HG02885 (cell line): ENCODE measurements at regions not wholly inside any gene's neighbourhood (a gene's known extent, or its start where the extent isn't known, plus 50 kb on each side); places are given as distances from the start of the nearest gene placed in this dataset.

Experiments used
- ATAC-seq: cut with Tn5 transposase; IDR thresholded peaks from one replicate; pipeline ENCODE4 v1.9.1; 2021; ENCODE audit warnings: mild to moderate bottlenecking; ENCODE audit not compliant: unreplicated experiment, poor library complexity

DNA sequence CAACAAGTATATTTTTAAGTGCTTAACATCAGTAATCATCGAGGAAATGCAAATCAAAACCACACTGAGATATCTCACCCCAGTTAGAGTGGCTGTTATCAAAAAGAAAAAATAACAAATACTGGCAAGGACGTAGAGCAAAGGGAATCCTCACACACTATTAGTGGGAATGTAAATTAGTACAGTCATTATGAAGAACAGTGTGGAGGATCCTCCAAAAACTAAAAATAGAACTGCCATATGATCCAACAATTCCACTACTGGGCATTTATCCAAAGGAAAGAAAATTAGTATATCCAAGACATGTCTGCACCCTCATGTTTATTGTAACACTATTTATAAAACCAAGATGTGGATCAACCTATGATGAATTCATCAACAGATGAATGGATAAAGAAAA is 149.0 kb upstream of the PWP1 start:
- no peak for ATAC-seq

DNA sequence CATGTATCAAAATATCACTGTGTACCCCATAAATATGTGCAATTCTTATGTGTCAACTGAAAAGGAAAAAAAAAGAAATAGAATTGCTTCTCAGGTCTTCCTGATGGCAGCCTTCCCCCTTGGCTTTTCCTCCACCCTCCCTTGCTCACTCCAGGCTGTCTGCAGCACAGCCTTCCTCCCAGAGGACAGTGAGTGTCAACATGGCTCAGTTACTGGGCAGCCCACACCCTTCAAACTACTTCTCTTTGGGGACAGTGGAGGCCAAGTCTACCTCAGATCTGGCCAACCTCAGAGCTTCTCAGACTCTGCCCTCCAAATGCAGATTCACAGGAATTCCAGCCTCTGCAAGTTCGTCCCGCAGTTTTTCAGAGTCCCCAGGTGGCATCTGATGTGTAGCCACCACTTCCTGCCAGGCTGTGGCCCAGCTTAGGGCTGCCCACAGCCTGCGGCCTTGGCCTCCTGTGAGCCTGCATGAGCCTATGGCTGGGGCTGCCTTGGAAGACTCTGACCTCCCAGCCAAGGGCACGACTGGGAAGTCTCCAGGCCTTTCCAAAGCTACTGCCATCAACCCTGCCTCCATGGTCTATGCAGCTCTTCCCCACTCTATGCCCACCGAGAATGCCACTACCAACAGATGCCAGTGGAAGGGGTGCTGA is 148.0 kb upstream of the PWP1 start:
- ATAC-seq, result no peak

DNA sequence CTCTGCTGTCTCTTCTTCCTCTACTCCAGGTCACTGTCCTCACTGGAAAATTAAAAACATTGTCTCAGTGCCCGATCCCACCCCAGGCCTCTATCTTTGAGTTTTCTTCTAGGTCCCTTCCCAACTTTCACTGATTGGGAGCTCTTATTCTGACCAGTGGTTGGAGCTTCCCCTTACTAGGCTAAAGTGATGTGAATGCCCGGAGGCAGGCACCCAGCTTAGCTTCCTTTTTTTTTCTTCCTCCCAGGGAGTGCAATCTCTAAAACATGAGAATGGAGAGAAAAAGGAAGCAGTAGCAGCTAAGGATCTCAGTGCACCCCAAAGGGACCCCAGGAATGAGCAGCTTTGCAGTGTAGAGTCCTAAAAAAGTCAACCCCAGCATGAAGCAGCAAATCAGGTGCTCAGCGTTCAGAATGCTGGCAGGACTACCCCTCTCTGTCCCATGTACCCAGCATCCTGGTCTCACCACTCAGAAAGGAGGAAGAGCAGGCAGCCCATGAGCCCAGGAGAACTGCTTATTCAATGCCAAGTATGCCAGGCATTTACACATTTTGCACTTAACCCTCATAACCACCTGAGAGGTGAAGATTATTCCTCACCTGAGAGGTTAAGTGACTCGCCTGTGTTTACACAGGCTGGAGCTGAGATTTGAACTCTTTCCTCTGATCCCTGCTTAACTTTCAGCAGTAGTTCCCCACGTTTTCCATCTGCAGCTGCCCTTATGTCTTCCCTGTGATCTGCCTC is 146.2 kb upstream of the PWP1 start:
- no peak for ATAC-seq

DNA sequence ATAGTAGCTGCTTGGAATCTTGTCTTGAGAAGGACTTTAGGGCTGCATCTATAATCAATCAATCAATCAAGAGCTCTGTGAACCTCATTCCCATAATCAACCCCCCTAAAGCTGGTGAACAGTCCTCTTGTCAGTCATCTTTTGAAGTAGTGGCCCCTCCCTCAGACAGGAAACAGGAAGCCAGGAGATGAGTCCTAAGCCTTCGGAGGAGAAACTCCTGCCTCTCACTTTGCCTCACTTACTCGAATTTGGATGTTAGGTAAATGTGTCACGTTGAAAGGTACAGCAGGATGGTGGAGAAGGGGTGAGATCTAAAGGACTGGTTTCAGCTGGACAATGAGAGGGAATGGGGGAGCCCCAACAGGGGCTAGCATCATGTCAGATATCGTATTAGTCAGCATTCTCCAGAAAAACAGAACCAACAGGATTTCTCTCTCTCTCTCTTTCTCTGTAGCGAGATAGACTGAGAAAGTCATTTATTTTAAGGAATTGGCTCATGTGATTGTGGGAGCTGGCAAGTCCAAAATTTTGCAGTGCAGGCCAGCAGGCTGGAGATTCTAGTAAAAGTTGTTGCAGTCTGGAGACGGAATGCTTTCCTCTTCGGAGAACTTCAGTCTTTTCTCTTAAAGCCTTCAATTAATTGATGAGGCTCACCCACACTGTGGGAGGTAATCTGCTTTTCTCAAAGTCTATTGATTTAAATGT is 144.4 kb upstream of the PWP1 start:
- ATAC-seq, result no peak

DNA sequence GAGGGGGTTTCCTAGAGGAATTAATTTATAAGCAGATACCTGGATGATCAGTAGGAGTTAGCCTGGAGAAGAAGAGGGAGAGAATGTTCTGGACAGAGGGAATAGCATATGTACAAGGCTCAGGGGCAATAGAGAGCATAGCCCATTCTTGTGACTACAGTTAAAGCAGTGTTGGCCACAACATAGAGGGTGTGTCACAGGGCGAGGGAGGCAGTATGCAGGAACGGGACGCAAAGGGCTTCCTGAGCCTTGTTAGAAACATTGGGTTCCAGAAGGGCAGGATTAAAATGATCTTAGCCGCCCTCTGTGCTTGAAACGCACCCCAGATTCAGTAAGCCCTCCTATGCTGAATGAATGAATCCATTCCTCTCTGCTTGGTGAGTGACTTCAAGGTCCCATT is 142.2 kb upstream of the PWP1 start:
- no peak for ATAC-seq

DNA sequence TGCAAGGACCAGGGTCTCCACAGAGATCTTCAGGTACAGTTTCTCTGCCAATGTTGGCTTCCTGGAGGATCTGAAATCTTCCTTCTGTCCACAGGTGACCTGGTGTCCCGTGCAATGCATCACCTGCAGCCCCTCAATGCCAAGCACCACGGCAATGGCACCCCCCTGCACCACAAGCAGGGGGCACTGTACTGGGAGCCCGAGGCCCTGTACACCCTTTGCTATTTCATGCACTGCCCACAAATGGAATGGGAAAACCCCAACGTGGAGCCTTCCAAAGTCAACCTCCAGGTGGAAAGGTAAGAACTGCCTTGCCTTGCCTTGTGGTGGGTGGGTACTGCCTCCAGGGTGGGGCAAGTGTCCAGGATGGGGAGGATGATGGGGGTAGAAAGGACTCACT is 141.8 kb upstream of the PWP1 start:
- no peak for ATAC-seq

DNA sequence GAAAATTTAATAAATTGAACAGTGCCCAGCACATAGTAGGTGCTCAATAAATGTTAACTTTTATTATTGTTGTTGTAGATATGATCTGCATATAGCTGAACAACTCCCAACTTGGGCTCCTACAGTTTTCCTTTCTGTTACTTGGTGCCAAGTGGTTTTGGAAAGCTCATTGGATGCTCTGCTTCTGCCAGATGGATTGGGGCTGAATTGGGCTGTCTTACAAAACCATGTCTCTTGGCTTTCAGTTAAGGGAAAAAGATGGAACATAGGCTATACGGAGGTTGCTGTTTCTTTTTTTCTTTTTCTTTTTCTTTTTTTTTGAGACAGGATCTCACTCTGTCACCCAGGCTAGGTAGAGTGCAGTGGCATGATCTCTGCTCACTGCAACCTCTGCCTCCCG is 140.7 kb upstream of the PWP1 start:
- ATAC-seq, result no peak

DNA sequence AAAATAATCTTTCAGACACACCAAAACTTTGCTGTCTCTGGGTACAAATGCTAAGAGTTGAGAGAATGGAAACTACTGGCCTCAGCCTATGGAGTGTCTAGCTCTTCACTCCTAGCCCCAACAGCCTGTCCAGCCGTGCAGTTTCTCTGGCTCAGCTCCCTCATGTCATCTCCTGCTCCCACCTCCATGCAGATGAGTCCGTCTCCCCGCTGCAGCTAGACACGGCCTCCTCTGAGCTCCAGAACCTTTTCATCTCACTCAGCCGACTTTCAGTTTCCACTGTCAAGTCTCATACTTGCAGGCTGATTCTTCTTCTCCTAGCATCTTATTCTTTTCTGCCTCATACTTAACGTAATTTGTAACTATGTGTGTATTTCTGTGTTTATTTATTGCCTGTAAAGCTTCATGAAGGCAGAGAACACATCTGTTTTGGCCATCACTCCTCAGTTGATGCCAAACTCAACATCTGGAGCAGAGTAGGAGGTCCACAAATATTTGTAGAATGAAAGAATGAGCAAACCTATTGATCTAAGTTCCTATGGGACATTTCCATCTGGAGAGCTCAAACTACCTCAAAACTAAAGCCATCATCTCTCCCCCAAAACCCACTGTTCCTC is 139.8 kb upstream of the PWP1 start:
- no peak for ATAC-seq

DNA sequence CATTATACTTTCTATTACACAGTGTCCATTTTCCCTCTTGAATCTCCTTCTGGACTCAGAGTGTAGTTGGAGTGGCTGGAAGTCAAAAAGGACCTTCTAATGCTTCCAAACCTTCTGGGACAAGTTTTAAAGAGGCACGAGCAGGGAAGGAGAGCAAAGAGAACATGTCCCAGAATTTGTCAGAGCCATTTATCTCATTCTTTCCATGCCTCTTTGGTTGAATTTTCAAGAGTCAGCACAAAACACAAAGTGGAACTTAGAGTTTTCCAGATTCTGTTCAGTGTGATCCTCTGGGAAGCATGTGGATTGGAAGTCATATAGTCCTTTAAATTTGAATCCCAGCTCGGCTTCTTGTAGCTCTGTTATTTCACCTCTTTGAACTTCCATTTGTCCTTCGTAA is 138.2 kb upstream of the PWP1 start:
- ATAC-seq, result no peak

DNA sequence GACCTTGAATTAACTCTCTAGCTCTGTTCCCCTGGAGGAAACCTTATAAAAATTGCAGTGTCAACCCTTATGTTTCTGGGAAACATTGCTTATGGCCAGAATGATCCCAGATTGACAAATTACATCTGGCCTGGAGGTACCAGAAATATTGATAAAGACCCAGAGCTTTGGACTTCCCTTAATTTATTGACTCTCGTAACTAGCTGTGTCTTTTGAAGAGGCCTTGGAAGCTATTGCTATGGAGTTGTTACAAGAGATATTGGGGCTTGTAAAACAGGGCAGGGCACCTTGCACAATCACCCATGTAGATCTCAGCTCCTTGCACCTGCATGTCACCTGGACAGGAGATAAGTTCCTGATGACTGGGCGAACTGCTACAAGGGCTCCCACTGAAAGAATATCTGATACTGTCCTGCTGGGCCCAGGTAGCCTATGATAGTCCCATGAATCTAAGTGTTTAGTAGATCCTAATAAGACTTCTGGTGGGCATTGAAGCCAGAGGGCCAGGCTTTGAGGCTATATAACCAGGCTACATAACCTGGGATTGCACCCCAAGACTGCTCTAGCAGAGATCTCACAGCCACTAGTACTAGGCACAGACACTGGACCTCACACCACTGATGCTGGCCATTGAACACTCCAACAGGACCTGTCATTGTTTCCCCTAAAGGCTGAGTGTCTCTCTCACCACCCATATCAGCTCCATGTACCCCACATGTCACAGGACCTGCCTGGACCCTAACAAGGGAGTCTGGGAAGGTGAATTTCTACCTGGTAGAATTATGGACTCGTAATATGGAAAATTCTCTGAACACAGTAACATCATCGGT is 135.7 kb upstream of the PWP1 start:
- no peak for ATAC-seq

DNA sequence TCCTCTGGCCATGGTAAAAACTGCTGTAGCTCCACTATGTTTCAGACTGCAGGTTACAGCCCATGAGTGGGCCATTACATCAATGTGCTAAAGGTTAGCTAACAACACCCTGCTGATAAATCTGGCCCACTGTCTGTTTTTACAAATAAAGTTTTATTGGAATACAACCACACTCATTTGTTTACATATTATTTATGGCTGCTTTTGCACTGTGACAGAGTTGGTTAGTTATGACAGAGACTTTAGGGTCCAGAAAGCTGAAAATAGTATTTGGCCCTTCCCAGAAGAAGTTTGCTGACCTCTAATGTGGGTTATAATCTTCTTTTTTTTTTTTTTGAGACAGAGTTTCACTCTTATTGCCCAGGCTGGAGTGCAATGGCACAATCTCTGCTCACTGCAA is 134.2 kb upstream of the PWP1 start:
- ATAC-seq, result no peak

DNA sequence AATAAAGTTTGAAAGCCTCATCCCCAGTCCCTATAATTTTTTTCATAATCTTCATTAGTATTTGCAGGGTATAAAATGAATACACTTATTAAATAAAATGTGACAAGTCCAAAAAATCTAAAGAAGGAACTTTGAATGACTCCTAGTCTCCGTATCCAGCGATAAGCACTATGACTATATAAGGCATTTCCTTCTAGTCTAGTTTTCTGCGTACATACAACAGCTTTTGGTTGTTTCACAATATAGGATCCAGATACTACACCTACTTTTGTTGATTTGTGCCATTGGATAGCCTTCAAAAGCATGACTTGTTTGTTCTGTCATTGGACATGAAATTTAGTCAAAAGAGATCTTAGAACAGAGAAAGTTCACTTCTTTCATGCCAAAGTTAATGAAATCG is 133.3 kb upstream of the PWP1 start:
- ATAC-seq, result no peak

DNA sequence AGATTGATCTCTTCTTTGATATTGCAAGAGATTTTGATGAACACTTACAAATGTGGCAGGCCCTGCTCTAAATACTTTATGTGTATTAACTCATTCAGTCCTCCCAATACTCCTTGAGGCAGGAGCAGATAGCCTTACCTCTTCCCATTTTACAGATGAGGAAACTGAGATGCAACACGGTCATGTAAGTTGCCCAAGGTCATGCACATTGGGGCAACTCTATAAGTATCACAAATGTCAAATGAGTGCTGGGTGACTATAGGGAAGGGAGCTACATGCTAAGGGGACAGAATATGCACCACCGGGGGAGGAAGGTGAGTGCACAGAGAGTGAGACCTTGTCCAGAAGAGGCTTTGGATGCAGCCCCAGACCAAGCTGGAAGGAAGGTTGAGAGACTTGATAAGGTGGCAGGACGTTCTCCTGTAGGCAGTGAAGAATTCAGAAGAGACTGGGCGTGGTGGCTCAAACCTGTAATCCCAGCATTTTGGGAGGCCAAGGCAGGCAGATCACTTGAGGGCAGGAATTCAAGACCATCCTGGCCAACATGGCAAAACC is 132.3 kb upstream of the PWP1 start:
- no peak for ATAC-seq

DNA sequence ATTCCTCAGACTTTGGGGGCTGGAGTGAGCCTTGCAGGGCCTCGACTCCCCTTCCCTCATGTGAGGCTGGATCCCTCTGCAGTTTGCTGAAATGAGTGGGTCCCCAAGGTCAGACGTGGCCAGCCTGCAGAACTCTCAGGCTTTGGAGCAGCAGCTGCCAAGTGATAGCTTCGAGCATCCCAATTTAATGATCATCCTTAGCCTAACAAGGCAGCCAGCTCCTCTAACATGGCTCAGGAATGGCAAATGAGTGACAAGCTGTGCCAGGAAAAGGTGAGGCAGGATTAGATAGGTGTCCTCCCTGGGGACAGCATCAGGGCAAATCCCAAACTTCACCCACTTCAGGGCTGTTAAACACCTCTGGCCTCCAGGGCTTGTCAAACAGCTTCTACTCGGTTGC is 130.7 kb upstream of the PWP1 start:
- ATAC-seq, result no peak

DNA sequence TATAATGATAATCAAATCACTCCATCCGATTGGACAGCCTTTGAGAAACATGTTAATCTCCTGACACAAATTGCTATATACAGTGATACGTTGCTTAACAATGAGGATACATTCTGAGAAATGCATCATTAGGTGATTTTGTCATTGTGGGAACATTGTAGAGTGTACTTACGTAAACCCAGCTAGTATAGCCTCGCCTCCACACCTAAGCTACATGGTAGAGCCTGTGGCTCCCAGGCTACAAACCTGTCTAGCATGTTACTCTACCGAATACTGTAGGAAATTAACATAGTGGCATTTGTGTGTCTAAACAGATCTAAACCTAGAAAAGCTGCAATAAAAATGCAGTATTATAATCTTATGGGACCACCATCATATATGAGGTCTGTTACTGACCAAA is 128.6 kb upstream of the PWP1 start:
- no peak for ATAC-seq

DNA sequence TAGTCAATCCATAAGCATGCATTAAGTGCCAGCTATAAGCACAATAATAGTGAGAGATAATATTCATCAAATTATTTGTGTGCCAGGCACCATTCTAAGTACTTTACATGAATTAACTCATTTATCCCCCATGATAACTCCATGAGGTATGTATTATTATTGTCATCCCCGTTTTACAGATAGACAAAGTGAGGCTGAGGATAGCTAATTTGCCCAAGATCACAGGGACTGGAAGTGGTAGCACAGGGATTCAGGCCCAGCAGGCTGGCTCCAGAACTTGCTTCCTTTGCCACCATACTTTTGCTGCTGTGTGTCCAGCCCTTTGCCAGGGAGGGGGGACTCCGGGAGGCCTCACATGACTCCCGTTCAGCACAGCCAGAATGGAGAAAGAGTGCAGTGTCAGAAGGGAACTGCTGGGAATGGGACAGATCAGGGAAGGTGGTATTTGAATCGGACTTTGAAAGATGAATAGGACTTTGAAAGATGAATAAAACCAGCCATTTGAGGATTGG is 128.0 kb upstream of the PWP1 start:
- no peak for ATAC-seq

DNA sequence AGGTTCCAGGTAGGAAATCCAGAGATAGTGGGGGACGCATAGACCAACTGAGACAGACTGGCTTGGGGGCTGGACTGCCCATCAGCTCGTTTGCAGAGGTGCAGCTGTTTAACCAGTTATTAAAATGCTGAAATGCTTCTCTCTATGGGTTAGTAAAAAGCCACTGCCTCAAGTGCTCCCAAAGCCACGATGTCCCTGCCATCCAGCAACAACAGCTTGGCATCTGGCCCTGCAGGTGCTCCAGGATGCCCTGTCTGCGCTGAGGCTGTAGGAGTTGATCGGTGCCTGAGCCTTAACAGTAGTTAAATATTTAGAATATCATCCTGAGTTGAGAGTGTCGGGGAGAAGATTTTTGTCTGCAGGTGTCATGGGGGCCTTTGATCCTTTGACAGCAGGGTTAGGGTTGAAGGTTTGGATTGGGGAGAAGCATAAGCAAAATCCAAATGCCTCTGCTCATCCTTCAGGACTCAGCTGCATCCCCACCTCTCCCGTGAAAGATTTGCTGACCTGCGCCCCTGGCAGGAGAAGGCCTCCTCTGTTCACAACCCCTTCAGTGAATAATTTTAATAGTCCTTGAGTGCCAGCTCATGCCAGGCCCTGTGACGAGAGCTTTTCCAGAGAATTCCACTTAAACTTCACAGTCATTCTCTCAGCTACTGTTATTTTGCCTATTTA is 127.3 kb upstream of the PWP1 start:
- no peak for ATAC-seq

DNA sequence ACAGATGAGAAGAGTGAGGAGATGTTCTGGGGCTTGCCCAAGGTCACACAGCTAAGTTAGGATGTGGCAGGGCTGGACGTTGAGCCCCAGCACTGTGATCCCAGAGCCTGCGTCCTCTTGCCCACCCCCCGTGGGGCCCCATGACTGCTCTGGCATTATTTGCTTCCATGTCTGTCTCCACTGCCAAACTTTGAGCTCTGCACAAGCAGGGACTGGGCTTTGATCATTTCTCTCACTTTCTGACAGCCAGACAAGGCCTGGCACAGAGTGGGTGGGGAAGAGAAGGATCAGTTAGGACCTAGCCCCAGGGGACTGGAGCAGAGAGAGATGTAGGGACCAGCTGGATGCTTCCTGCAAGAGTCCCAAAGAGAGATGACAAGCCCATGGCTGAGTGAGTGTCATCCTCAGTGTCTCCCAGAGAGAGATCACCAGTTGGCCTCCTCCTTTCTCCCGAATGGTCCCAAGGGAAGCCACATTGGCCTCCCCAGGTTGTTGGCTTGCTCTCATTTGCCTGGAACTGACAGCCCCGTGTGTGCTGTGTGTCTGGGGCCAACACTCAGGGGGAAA is 126.7 kb upstream of the PWP1 start:
- no peak for ATAC-seq
